ENCODE measurements at regions not wholly inside any gene's neighbourhood (a gene's known extent, or its start where the extent isn't known, plus 50 kb on each side); places are given as distances from the start of the nearest gene placed in this dataset.

DNA sequence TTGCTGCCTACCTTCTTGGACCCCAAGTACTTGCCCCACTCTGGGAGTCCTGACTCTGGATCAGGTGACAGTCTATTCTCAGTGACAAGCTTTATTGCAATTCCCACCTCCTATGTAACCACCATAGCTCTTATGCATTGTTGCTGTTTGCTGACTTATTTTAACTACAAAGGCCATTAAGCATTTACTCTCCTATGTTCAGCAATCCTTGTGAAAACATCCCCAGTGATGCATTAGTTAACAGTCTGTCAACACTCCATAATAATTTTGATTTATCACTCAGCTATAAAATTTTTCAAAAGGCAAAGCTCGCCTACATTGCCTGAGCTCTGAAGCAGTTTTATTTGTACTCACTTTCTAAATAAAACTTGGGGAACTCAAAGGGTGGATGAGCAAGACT is 871.8 kb upstream of the SORCS1 start:
- TF ChIP-seq, protein P1, sequence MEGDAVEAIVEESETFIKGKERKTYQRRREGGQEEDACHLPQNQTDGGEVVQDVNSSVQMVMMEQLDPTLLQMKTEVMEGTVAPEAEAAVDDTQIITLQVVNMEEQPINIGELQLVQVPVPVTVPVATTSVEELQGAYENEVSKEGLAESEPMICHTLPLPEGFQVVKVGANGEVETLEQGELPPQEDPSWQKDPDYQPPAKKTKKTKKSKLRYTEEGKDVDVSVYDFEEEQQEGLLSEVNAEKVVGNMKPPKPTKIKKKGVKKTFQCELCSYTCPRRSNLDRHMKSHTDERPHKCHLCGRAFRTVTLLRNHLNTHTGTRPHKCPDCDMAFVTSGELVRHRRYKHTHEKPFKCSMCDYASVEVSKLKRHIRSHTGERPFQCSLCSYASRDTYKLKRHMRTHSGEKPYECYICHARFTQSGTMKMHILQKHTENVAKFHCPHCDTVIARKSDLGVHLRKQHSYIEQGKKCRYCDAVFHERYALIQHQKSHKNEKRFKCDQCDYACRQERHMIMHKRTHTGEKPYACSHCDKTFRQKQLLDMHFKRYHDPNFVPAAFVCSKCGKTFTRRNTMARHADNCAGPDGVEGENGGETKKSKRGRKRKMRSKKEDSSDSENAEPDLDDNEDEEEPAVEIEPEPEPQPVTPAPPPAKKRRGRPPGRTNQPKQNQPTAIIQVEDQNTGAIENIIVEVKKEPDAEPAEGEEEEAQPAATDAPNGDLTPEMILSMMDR (conservative IDR thresholded peaks at IDR 0.05; ENCODE audit: low read depth in 2 of 2), result no peak
- TF ChIP-seq EZH2phosphoT487 (IDR thresholded peaks at IDR 0.05; ENCODE audit: unreplicated experiment) (no peak), CREB1 (CRISPR knock-in tag; IDR thresholded peaks at IDR 0.05; ENCODE audit: low read depth) (no peak), POLR2AphosphoS5 (IDR thresholded peaks at IDR 0.05; ENCODE audit: low read depth) (no peak), JUNB (IDR thresholded peaks at IDR 0.05; ENCODE audit: unreplicated experiment) (no peak), ZNF331 (CRISPR knock-in tag; IDR thresholded peaks at IDR 0.05; ENCODE audit: low read depth) (no peak), EZH2 (IDR thresholded peaks at IDR 0.05; ENCODE audit: low read depth, unreplicated experiment) (no peak), ZNF114 (CRISPR knock-in tag; IDR thresholded peaks at IDR 0.05) (no peak), STAT1 (IDR thresholded peaks at IDR 0.05; ENCODE audit: unreplicated experiment) (no peak)
- TF ChIP-seq, protein P2, sequence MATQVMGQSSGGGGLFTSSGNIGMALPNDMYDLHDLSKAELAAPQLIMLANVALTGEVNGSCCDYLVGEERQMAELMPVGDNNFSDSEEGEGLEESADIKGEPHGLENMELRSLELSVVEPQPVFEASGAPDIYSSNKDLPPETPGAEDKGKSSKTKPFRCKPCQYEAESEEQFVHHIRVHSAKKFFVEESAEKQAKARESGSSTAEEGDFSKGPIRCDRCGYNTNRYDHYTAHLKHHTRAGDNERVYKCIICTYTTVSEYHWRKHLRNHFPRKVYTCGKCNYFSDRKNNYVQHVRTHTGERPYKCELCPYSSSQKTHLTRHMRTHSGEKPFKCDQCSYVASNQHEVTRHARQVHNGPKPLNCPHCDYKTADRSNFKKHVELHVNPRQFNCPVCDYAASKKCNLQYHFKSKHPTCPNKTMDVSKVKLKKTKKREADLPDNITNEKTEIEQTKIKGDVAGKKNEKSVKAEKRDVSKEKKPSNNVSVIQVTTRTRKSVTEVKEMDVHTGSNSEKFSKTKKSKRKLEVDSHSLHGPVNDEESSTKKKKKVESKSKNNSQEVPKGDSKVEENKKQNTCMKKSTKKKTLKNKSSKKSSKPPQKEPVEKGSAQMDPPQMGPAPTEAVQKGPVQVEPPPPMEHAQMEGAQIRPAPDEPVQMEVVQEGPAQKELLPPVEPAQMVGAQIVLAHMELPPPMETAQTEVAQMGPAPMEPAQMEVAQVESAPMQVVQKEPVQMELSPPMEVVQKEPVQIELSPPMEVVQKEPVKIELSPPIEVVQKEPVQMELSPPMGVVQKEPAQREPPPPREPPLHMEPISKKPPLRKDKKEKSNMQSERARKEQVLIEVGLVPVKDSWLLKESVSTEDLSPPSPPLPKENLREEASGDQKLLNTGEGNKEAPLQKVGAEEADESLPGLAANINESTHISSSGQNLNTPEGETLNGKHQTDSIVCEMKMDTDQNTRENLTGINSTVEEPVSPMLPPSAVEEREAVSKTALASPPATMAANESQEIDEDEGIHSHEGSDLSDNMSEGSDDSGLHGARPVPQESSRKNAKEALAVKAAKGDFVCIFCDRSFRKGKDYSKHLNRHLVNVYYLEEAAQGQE (IDR thresholded peaks at IDR 0.05; ENCODE audit: unreplicated experiment), result no peak

Data from GM23338 (cell line).